HG02885 (cell line): ENCODE measurements at regions not wholly inside any gene's neighbourhood (a gene's known extent, or its start where the extent isn't known, plus 50 kb on each side); places are given as distances from the start of the nearest gene placed in this dataset.
A peak's percentile ranks its signal among the peaks of the same experiment; 100 is the strongest.

ENCODE experiments used
- ATAC-seq: cut with Tn5 transposase; IDR thresholded peaks from one replicate; pipeline ENCODE4 v1.9.1; 2021; ENCODE audit warnings: mild to moderate bottlenecking; ENCODE audit not compliant: unreplicated experiment, poor library complexity

GRCh38 chr20:11249683-11250082, 575.9 kb upstream of the JAG1 start:
- ATAC-seq, result no peak

- ATAC-seq, result no peak
Measured at GRCh38 chr20:11252447-11252846, 578.6 kb upstream of the JAG1 start.

GRCh38 chr20:11255455-11255854, 581.7 kb upstream of the JAG1 start:
- ATAC-seq, result no peak

- no peak for ATAC-seq
Measured at GRCh38 chr20:11255860-11256259, 582.1 kb upstream of the JAG1 start.

GRCh38 chr20:11260611-11261010, 586.8 kb upstream of the JAG1 start:
- ATAC-seq, result no peak

GRCh38 chr20:11261533-11262000, 587.8 kb upstream of the JAG1 start:
- no peak for ATAC-seq

GRCh38 chr20:11266571-11266970, 592.8 kb upstream of the JAG1 start:
- no peak for ATAC-seq

GRCh38 chr20:11267131-11267761, 593.4 kb upstream of the JAG1 start:
- peak; percentile 65 for ATAC-seq

- no peak for ATAC-seq
Measured at GRCh38 chr20:11267762-11268335, 594.0 kb upstream of the JAG1 start.

GRCh38 chr20:11270566-11270965, 596.8 kb upstream of the JAG1 start:
- no peak for ATAC-seq

GRCh38 chr20:11271319-11271718, 597.5 kb upstream of the JAG1 start:
- ATAC-seq, result no peak

- ATAC-seq, result no peak
Measured at GRCh38 chr20:11271920-11272594, 598.3 kb upstream of the JAG1 start.

- peak; percentile 79 for ATAC-seq
Measured at GRCh38 chr20:11274141-11274594, 600.4 kb upstream of the JAG1 start.

- no peak for ATAC-seq
Measured at GRCh38 chr20:11275740-11276139, 601.9 kb upstream of the JAG1 start.

GRCh38 chr20:11277170-11277569, 603.4 kb upstream of the JAG1 start:
- ATAC-seq, result no peak

- no peak for ATAC-seq
Measured at GRCh38 chr20:11277858-11278257, 604.1 kb upstream of the JAG1 start.

GRCh38 chr20:11278461-11278860, 604.7 kb upstream of the JAG1 start:
- no peak for ATAC-seq

- ATAC-seq, result no peak
Measured at GRCh38 chr20:11281240-11281639, 607.4 kb upstream of the JAG1 start.

- no peak for ATAC-seq
Measured at GRCh38 chr20:11281768-11282167, 608.0 kb upstream of the JAG1 start.

- no peak for ATAC-seq
Measured at GRCh38 chr20:11287126-11287525, 613.3 kb upstream of the JAG1 start.

- ATAC-seq, result no peak
Measured at GRCh38 chr20:11296221-11296620, 621.5 kb upstream of the BTBD3 start.

GRCh38 chr20:11296951-11297350, 620.7 kb upstream of the BTBD3 start:
- ATAC-seq, result no peak
